ENCODE measurements at regions not wholly inside any gene's neighbourhood (a gene's known extent, or its start where the extent isn't known, plus 50 kb on each side); places are given as distances from the start of the nearest gene placed in this dataset.

DNA sequence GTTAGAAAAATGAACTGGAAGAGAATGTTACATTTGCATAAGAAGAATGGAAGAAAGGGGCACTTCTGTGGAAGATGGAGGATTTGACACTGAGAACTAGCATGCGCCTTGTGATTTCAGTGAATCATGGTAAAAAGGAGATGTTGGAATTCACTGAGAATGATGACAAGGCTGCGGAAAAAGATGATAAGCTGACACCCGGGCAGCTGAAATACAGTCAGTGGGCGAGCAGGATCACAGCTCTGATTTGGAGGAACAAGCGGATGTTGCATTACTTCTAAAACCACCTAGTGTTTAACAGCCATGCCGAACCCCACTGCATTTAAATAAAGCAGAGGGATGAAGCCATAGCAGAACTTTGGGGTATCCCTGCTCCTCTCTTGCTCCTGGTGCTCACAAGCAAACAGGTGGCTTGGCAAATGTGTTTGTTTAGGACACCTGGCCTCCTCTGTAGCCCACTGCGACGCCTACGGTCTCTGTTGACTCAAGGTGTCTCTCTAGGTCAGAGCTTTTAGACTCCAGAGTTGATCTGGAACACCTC, 134.9 kb downstream of the NDUFA10 start:
- no peak overlapping the region for H3K27ac Mint-ChIP-seq
- no peaks in the 10 kb centered on the region for H3K4me1 Mint-ChIP-seq (ENCODE audit: low read depth)
- peaks cover 8% of the 10 kb centered on the region for H3K9me3 Mint-ChIP-seq
- H3K27me3 ChIP-seq (ENCODE audit: control insufficient read depth in 1 of 2, insufficient read depth in 2 of 2, low read length in 2 of 2) = no peaks in the 10 kb centered on the region
- ChIA-PET CTCF (no interaction called here), POLR2A (no interaction called here)
- no peaks in the 10 kb centered on the region for H3K36me3 ChIP-seq (ENCODE audit: insufficient read depth, low read length)
- H3K36me3 Mint-ChIP-seq (ENCODE audit: low read depth) = no peaks in the 10 kb centered on the region
- no peaks in the 10 kb centered on the region for H3K4me1 ChIP-seq (ENCODE audit: insufficient read depth, low read length)
- peaks cover 6% of the 10 kb centered on the region for H3K27me3 Mint-ChIP-seq
- DNase-seq (no peak), ATAC-seq (ENCODE audit: poor library complexity) (no peak)
- no peak overlapping the region for H3K4me3 ChIP-seq (ENCODE audit: low read length)
- TF ChIP-seq, protein P1, sequence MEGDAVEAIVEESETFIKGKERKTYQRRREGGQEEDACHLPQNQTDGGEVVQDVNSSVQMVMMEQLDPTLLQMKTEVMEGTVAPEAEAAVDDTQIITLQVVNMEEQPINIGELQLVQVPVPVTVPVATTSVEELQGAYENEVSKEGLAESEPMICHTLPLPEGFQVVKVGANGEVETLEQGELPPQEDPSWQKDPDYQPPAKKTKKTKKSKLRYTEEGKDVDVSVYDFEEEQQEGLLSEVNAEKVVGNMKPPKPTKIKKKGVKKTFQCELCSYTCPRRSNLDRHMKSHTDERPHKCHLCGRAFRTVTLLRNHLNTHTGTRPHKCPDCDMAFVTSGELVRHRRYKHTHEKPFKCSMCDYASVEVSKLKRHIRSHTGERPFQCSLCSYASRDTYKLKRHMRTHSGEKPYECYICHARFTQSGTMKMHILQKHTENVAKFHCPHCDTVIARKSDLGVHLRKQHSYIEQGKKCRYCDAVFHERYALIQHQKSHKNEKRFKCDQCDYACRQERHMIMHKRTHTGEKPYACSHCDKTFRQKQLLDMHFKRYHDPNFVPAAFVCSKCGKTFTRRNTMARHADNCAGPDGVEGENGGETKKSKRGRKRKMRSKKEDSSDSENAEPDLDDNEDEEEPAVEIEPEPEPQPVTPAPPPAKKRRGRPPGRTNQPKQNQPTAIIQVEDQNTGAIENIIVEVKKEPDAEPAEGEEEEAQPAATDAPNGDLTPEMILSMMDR (IDR thresholded peaks at IDR 0.05) = no peak
- H3K4me3 Mint-ChIP-seq = no peak overlapping the region
- H3K27ac ChIP-seq (ENCODE audit: low read depth in 1 of 2, low read length in 2 of 2) = no peak overlapping the region
- H3K9me3 ChIP-seq (ENCODE audit: control insufficient read depth in 1 of 2, insufficient read depth in 1 of 2, low read length in 2 of 2) = peaks cover 7% of the 10 kb centered on the region in 2 experiments
- intact Hi-C loops (cut with DNase I, micrococcal nuclease) = no loop called here

GRCh38 chr2:239889641-239890121, 135.5 kb downstream of the NDUFA10 start:
- Mint-ChIP-seq H3K27me3 (peaks cover 1% of the 10 kb centered on the region), H3K36me3 (ENCODE audit: low read depth) (peaks cover 4% of the 10 kb centered on the region), H3K4me3 (no peak overlapping the region), H3K9me3 (peaks cover 12% of the 10 kb centered on the region), H3K27ac (no peak overlapping the region), H3K4me1 (ENCODE audit: low read depth) (no peaks in the 10 kb centered on the region)
- H3K27ac ChIP-seq (ENCODE audit: low read depth in 1 of 2, low read length in 2 of 2) = no peak overlapping the region
- H3K36me3 ChIP-seq (ENCODE audit: insufficient read depth, low read length) = no peaks in the 10 kb centered on the region
- DNase-seq = no peak
- H3K9me3 ChIP-seq (ENCODE audit: control insufficient read depth in 1 of 2, insufficient read depth in 1 of 2, low read length in 2 of 2) = peaks cover 7 to 13% of the 10 kb centered on the region in 2 experiments
- ATAC-seq (ENCODE audit: poor library complexity) = no peak
- no peaks in the 10 kb centered on the region for H3K27me3 ChIP-seq (ENCODE audit: control insufficient read depth in 1 of 2, insufficient read depth in 2 of 2, low read length in 2 of 2)
- no peaks in the 10 kb centered on the region for H3K4me1 ChIP-seq (ENCODE audit: insufficient read depth, low read length)
- H3K4me3 ChIP-seq (ENCODE audit: low read length) = no peak overlapping the region
- POLR2A ChIA-PET = no interaction called here
- TF ChIP-seq, protein P1 (IDR thresholded peaks at IDR 0.05) = no peak
- intact Hi-C loops (cut with DNase I, micrococcal nuclease) = loop anchor here in 1 of 2 experiments (10.0 kb wide), 1 partner anchor 485 kb away; the partner anchor contains the start of gene HDAC4
- CTCF ChIA-PET = no interaction called here

DNA sequence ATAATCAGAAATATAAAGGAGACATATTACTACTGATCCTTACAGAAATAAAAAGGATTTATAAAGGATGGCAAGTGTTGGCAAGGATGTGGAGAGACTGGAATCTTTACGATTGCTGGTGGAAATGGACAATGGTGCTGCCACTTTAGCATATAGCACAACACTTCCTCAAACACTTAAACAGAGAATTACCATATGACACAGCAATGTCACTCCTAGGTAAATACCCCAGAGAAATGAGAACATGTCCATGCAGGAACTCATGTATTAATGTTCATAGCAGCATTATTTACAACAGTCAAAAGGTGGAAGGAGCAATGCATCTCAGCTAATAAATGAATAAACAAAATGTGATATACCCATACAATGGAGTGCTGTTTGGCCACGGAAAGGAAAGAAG, 137.5 kb downstream of the NDUFA10 start:
- Mint-ChIP-seq H3K36me3 (ENCODE audit: low read depth) (peaks cover 8% of the 10 kb centered on the region), H3K4me1 (ENCODE audit: low read depth) (no peaks in the 10 kb centered on the region), H3K27me3 (no peaks in the 10 kb centered on the region), H3K4me3 (no peak overlapping the region), H3K27ac (no peak overlapping the region), H3K9me3 (peaks cover 14% of the 10 kb centered on the region)
- Histone ChIP-seq H3K4me3 (ENCODE audit: low read length) (no peak overlapping the region), H3K27ac (ENCODE audit: low read depth in 1 of 2, low read length in 2 of 2) (no peak overlapping the region), H3K9me3 (ENCODE audit: control insufficient read depth in 1 of 2, insufficient read depth in 1 of 2, low read length in 2 of 2) (peaks cover 19 to 20% of the 10 kb centered on the region in 2 experiments), H3K36me3 (ENCODE audit: insufficient read depth, low read length) (no peaks in the 10 kb centered on the region), H3K27me3 (ENCODE audit: control insufficient read depth in 1 of 2, insufficient read depth in 2 of 2, low read length in 2 of 2) (no peaks in the 10 kb centered on the region), H3K4me1 (ENCODE audit: insufficient read depth, low read length) (peaks cover 1% of the 10 kb centered on the region)
- ChIA-PET POLR2A (interaction anchor here (0.6 kb wide), 1 partner anchor 1521 kb away, joined by 3 read pairs; no protein-coding TSS in a partner anchor), CTCF (no interaction called here)
- TF ChIP-seq, protein P1 (IDR thresholded peaks at IDR 0.05) = no peak
- intact Hi-C loops (cut with DNase I, micrococcal nuclease) = loop anchor here in 1 of 2 experiments (10.0 kb wide), 1 partner anchor 483 kb away; the partner anchor contains the start of gene HDAC4
- no peak for DNase-seq
- ATAC-seq (ENCODE audit: poor library complexity) = no peak
